Fibroblast of lung (primary cell): ENCODE measurements at regions not wholly inside any gene's neighbourhood (a gene's known extent, or its start where the extent isn't known, plus 50 kb on each side); places are given as distances from the start of the nearest gene placed in this dataset.
"Not testable (repeated sequence)": the region's sequence is repeated elsewhere in the genome, so short reads cannot be mapped to it uniquely, and the experiment has no call there.

Source experiments
- DNase-seq, 2 donors: peaks; one replicate each; pipeline versions ENCODE4 v3.0.0 to v3.0.0-alpha.2; 2010; ENCODE audit warnings: low read depth in 2 of 2
- H2AFZ ChIP-seq: 2 replicates; pipeline ENCODE4 v1.5.1; 2012; ENCODE audit warnings: low read length, control low read depth, inconsistent platforms
- H3K27ac ChIP-seq: 2 replicates; pipeline ENCODE4 v1.5.1; 2011; ENCODE audit warnings: low read length, control low read depth; ENCODE audit not compliant: insufficient read depth
- H3K27me3 ChIP-seq: 2 replicates; pipeline ENCODE4 v1.5.1; 2011; ENCODE audit warnings: mild to moderate bottlenecking, low read length; ENCODE audit not compliant: control insufficient read depth, insufficient read depth
- H3K36me3 ChIP-seq: 2 replicates; pipeline ENCODE4 v1.5.1; 2011; ENCODE audit warnings: low read length; ENCODE audit not compliant: control insufficient read depth, insufficient read depth
- H3K4me1 ChIP-seq: 2 replicates; pipeline ENCODE4 v1.5.1; 2011; ENCODE audit warnings: low read length; ENCODE audit not compliant: control insufficient read depth, insufficient read depth; ENCODE audit errors: extremely low read depth
- H3K4me2 ChIP-seq: 2 replicates; pipeline ENCODE4 v1.5.1; 2011; ENCODE audit warnings: low read length, control low read depth; ENCODE audit not compliant: insufficient read depth; ENCODE audit errors: extremely low read depth
- H3K4me3 ChIP-seq, 4 experiments: fragments of 200-600 bp in 1 of 4; sonication (generic) in 1 of 4; replicated peaks in 1 of 4; 2 replicates each; pipeline ENCODE4 v1.5.1; 2011 to 2016; ENCODE audit warnings: low read length in 4 of 4, low read depth in 3 of 4, mild to moderate bottlenecking in 3 of 4, control low read depth in 2 of 4, inconsistent platforms in 1 of 4, mixed read lengths in 1 of 4; ENCODE audit not compliant: insufficient read depth in 1 of 4; ENCODE audit errors: control extremely low read depth in 1 of 4
- H3K79me2 ChIP-seq: 2 replicates; pipeline ENCODE4 v1.5.1; 2012; ENCODE audit warnings: mild to moderate bottlenecking, low read length, inconsistent platforms; ENCODE audit not compliant: control insufficient read depth, insufficient read depth
- H3K9ac ChIP-seq: 2 replicates; pipeline ENCODE4 v1.5.1; 2011; ENCODE audit warnings: mild to moderate bottlenecking, low read length, control low read depth; ENCODE audit not compliant: insufficient read depth
- H3K9me3 ChIP-seq: 2 replicates; pipeline ENCODE4 v1.5.1; 2012; ENCODE audit warnings: low read depth, low read length; ENCODE audit not compliant: control insufficient read depth, insufficient read depth
- H4K20me1 ChIP-seq: 2 replicates; pipeline ENCODE4 v1.5.1; 2011; ENCODE audit warnings: low read length; ENCODE audit not compliant: control insufficient read depth, insufficient read depth; ENCODE audit errors: extremely low read depth
- CTCF ChIP-seq, 2 donors: IDR thresholded peaks in 1 of 2; conservative IDR thresholded peaks in 1 of 2; 1 replicate in 1 of 2; 2 replicates in 1 of 2; pipeline ENCODE4 v1.5.1; 2011 to 2012; ENCODE audit warnings: low read length in 2 of 2, control low read depth in 1 of 2, inconsistent platforms in 1 of 2, low read depth in 1 of 2, mild to moderate bottlenecking in 1 of 2
- EZH2 ChIP-seq: IDR thresholded peaks from 2 replicates; pipeline ENCODE4 v1.5.1; 2012; ENCODE audit warnings: low read length, control low read depth, mild to moderate bottlenecking; ENCODE audit errors: missing control alignments

GRCh38 chr7:52555805-52556204, 479.6 kb upstream of the POM121L12 start:
- Histone ChIP-seq H2AFZ (no peak overlapping the region), H3K9ac (no peak overlapping the region), H3K4me3 (no peak overlapping the region), H3K27ac (no peak overlapping the region), H3K4me1 (no peaks in the 10 kb centered on the region), H4K20me1 (no peaks in the 10 kb centered on the region), H3K27me3 (no peaks in the 10 kb centered on the region), H3K36me3 (no peaks in the 10 kb centered on the region), H3K4me2 (no peak overlapping the region), H3K9me3 (no peaks in the 10 kb centered on the region), H3K79me2 (no peaks in the 10 kb centered on the region)
- no peak for DNase-seq
- TF ChIP-seq EZH2, result no peak
- TF ChIP-seq CTCF (conservative IDR thresholded peaks at IDR 0.05 in 1 of 2, IDR thresholded peaks at IDR 0.05 in 1 of 2; ENCODE audit: low read depth in 1 of 2, low read length in 2 of 2), result no peak

- Histone ChIP-seq H2AFZ (no peak overlapping the region), H4K20me1 (no peaks in the 10 kb centered on the region), H3K4me1 (no peaks in the 10 kb centered on the region), H3K27me3 (no peaks in the 10 kb centered on the region), H3K9me3 (no peaks in the 10 kb centered on the region), H3K9ac (no peak overlapping the region), H3K36me3 (no peaks in the 10 kb centered on the region), H3K4me2 (no peak overlapping the region), H3K4me3 (no peak overlapping the region), H3K27ac (no peak overlapping the region), H3K79me2 (no peaks in the 10 kb centered on the region)
- DNase-seq, result no peak
- TF ChIP-seq CTCF (conservative IDR thresholded peaks at IDR 0.05 in 1 of 2, IDR thresholded peaks at IDR 0.05 in 1 of 2; ENCODE audit: low read depth in 1 of 2, low read length in 2 of 2) (no peak), EZH2 (no peak)
These were observed 488.0 kb upstream of the POM121L12 start for GRCh38 chr7:52547308-52547910.

GRCh38 chr7:52541198-52541765, 494.2 kb upstream of the POM121L12 start:
- not testable (repeated sequence) for H3K4me2 ChIP-seq, H3K9ac ChIP-seq, H3K4me1 ChIP-seq, H3K79me2 ChIP-seq, DNase-seq, H4K20me1 ChIP-seq, H3K27ac ChIP-seq, H3K4me3 ChIP-seq, H3K36me3 ChIP-seq, H2AFZ ChIP-seq, H3K9me3 ChIP-seq, H3K27me3 ChIP-seq
